PFSK-1 (cell line): ENCODE measurements at regions not wholly inside any gene's neighbourhood (a gene's known extent, or its start where the extent isn't known, plus 50 kb on each side); places are given as distances from the start of the nearest gene placed in this dataset.

ENCODE experiments used
- REST ChIP-seq, 2 experiments: IDR thresholded peaks; 2 replicates each; pipeline versions ENCODE4 v1.6.1 to v1.8.0; 2011 to 2012; ENCODE audit warnings: low read depth in 2 of 2, low read length in 2 of 2, control low read depth in 1 of 2, inconsistent platforms in 1 of 2, mild to moderate bottlenecking in 1 of 2, moderate library complexity in 1 of 2; ENCODE audit not compliant: insufficient read depth in 1 of 2
- TAF1 ChIP-seq: IDR thresholded peaks from 2 replicates; pipeline ENCODE4 v1.6.1; 2012; ENCODE audit warnings: low read length, control low read depth, borderline replicate concordance; ENCODE audit not compliant: insufficient read depth

- TF ChIP-seq REST (IDR thresholded peaks at IDR 0.05; ENCODE audit: insufficient read depth in 1 of 2, low read depth in 2 of 2, low read length in 2 of 2) (no peak), TAF1 (no peak)
Observed at GRCh38 chr1:188871164-188871563, 1606.5 kb downstream of the BRINP3 start.
